ENCODE measurements at regions not wholly inside any gene's neighbourhood (a gene's known extent, or its start where the extent isn't known, plus 50 kb on each side); places are given as distances from the start of the nearest gene placed in this dataset.
"Not testable (repeated sequence)": the region's sequence is repeated elsewhere in the genome, so short reads cannot be mapped to it uniquely, and the experiment has no call there.

GRCh38 chr7:3138206-3138605 is 94.5 kb upstream of the CARD11 start:
- DNase-seq = no peak

- DNase-seq = no peak
Observed at GRCh38 chr7:3138997-3139396, 95.3 kb upstream of the CARD11 start.

- no peak for DNase-seq
Observed at GRCh38 chr7:3140834-3141233, 97.2 kb upstream of the CARD11 start.

DNA sequence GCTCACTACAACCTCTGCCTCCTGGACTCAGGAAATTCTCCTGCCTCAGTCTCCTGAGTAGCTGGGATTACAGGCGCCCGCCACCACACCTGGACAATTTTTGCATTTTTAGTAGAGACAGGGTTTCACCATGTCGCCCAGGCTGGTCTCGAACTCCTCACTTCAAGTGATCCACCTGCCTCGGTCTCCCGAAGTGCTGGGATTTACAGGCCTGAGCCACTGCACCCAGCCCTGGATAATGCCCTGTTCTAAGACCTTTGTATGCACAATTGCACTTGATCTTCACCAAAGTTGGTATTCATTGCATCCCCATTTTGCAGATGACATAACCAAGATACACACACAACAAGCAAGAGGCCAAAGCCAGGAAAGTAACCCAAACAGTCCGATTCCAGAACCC is 97.7 kb upstream of the CARD11 start:
- DNase-seq = no peak

- no peak for DNase-seq
Observed at GRCh38 chr7:3143869-3144775, 100.5 kb upstream of the CARD11 start.

GRCh38 chr7:3144776-3145125 is 101.1 kb upstream of the CARD11 start:
- not testable (repeated sequence) for DNase-seq

- DNase-seq = no peak
Observed at GRCh38 chr7:3146571-3147226, 103.0 kb upstream of the CARD11 start.

GRCh38 chr7:3148471-3148870 is 104.8 kb upstream of the CARD11 start:
- not testable (repeated sequence) for DNase-seq

GRCh38 chr7:3149231-3149995 is 105.7 kb upstream of the CARD11 start:
- DNase-seq = no peak

DNA sequence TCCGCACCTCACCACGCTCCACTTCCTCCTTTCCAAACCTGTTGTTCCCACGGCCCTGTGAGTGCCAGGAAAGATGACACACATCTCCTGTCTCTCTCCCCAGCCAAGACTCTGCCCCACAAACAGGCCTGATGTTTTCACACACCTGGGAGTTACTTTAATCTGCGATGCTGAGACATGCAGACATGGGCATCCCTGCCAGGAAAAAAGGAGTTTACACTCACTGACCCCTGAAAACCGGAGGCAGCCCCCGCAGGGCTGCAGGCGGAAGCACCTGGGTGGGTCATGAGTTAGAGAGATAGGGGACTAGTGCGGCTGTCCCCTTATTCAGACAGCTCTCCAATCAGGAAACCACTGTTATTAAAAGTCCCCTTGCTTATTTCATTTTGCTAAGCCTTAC is 106.4 kb upstream of the CARD11 start:
- DNase-seq = no peak

- DNase-seq = no peak
Observed at GRCh38 chr7:3151784-3152183, 108.1 kb upstream of the CARD11 start.

DNA sequence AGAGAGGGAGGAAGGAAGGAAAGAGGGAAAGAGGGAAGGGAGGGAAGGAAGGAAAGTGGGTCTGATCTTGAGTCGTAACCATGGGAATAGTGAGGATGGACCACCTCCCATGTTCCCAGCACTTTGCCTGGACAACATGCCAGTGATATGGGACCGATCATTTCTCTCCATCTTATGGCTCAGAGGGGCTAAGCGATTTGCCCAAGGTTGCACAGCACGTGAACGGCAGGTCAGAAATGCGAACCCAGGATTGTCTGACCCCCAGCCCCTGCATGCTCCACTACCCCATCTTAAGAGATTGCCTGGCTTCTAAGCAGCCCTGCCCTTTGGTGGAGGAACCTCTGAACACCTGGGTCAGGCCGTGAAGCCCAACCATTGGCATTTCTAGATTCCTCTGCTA is 109.0 kb upstream of the CARD11 start:
- no peak for DNase-seq

DNA sequence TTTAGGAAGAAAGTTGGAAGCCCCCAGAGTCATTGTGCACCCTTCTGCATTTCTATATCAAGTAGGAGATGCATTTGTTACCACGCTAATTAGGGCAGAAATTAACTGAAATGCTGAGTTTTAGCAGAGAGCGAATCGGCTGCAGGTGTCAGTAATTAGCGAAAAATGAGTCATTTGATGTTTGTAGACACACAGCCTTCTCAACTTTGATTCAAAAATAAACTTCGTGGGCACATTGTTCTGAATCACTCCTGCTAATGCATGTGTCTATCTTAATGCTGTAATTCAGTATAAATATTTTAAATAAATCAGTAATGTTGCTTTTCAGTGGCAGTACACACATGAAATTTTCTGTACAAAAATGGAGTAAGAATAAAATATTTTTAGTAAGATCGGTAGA is 109.5 kb upstream of the CARD11 start:
- DNase-seq = no peak

DNA sequence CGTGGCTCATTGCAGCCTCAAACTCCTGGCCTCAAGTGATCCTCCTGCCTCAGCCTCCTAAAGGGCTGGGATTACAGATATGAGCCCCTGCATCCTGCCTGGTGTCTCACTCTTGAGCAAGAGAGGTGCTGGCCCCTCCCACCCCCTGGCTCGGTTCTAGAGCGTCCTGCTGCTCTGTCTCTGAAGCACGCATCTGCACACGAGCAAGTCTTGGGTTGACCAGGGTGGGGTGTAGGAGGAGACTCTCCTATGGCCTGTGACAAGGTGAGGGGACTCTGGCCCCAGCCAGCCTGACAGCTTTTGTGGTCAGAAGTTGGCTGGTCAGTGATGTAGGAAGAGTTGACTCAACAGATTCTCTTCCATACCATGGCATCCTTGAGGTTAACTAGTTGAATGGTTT is 110.7 kb upstream of the CARD11 start:
- no peak for DNase-seq

- DNase-seq = peak; percentile 54
Observed at GRCh38 chr7:3154881-3155494, 111.3 kb upstream of the CARD11 start.

DNA sequence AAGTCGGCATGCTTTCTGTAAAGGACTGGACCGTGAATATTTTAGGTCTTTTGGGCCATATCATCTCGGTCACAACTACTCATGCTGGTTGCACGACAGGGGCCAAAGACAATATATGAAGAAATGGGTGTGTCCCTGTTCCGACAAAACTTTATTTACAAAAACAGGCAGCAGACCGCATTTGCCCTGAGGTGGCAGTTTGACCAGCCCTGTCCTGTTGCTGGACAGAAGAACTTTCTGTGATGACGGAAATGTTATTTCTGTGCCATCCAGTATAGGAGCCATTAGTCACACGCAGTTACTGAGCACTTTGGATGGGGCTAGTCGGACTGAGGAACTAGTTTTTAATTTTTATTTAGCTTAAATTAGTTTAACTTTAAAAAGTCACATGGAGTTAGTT is 112.8 kb upstream of the CARD11 start:
- no peak for DNase-seq

DNA sequence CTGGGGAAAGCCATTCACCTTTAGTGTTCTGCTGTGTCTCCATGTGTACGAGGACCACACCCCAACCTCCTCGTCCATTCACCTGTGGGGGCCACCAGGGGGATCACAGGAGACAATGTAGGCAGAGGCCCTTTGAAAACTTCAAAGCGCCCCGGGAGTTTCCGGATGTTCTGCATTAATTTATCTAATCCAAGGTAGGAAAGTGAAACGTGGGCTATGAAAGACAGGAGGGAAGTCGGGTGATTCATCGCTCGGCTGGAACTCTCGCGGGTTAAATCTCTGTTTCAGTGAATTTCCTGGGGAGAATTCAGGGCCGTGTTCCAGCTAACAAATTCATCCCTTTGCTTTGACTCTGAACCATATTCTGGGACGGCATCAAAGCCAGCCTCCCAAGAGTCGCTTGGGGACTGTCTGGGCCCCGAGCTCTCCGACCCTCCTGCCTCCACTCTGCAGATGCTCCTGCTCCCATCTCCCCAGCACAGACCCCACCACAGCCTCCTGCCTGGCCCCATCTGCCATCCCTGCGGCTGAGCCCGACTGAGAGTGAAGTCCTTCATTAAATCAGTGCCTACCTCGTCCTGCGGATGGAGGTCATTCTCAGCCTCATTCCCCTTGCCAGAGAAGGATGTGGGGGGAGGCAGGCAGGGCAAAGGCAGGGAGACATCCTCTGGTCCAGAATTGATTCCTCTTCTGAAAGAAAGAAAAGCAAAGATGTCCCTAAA is 114.1 kb upstream of the CARD11 start:
- no peak for DNase-seq

DNA sequence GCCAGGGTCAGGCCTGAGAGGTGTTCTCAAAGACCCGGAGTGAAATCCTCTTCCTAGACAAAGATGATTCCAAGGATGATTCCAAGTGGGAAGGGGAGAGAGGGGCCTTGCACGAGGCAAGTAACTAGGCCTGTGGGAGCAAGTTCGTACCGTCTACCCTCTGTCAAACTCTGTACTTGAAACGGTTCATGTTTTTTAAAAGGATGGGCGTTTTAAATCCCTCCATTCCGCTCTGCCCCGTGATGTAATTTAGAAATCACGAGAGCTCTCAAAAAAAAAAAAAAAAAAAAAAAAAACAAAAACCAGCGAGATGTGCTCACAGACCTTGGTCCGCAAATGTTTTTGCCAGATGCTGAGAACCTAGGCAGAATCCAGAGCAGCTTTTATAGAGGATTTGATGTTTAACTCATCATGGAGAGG is 114.7 kb upstream of the CARD11 start:
- no peak for DNase-seq

DNA sequence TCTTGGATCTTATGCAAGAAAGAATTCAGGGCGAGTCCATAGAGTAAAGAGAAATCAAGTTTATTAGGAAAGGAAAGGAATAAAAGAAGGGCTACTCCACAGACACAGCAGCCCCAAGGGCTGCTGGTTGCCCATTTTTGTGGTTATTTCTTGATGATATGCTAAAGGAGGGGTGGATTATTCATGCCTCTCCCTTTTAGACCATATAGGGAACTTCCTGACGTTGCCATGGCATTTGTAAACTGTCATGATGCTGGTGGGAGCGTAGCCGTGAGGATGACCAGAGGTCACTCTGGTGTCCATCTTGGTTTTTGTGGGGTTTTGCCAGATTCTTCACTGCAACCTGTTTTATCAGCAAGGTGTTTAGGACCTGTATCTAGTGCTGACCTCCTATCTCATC is 115.4 kb upstream of the CARD11 start:
- DNase-seq = no peak

DNA sequence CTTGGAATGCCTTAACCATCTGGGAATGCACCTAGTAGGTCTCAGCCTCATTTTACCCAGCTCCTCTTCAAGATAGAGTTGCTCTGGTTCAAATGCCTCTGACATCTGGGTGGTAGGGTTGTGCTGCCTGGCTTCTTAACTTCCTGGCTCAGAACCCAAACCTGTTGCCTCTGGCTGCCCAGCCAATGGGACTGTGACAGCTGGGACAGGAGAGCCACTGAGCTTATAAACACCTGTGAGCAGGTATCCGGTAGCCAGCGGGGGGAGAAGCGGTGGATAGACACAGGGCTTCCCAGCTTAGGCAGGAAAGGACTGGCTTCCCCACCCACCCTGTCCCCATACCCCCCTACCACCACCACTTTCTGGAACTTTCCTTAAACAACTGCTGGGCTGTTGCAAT is 115.8 kb upstream of the CARD11 start:
- DNase-seq = no peak

DNA sequence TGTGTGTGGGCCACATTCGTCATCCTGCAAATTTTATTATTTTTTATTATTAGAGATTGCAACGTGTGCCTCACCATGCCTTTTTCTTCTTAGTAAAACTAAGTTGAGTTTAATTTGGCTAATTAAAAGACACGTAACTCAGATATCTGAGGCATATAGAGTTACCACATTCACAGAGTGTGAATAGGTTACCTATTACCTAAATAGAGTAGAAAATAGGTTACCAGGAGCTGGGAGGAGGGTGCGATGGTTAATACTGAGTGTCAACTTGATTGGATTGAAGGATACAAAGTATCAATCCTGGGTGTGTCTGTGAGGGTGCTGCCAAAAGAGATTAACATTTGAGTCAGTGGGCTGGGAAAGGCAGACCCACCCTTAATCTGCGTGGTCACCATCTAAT is 116.3 kb upstream of the CARD11 start:
- DNase-seq = not testable (repeated sequence)

DNA sequence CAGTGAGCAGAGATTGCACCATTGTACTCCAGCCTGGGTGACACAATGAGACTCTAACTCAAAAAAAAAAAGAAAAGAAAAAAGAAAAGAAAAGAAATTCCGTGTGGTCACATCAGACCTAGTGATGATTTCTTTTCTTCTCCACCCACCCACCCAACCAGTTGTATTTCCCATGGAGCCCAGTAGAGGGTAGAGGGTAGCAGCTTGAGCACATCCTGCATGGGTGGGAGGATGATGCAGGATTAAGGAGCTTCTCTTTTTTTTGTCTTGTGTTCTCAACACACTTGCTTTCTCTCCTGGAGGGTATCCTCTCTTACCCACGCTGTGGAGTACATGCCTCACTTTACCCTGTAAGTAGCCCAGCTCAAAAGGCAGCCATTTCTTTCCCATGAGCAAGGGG is 118.6 kb upstream of the CARD11 start:
- no peak for DNase-seq

GRCh38 chr7:3162798-3163197 is 119.1 kb upstream of the CARD11 start:
- not testable (repeated sequence) for DNase-seq

Measured in activated naive CD4-positive, alpha-beta T cell treated with anti-CD3 and anti-CD28 coated beads, Interleukin-2, amount 50 U/mL, for 16 hours (primary cell).